ENCODE measurements at regions not wholly inside any gene's neighbourhood (a gene's known extent, or its start where the extent isn't known, plus 50 kb on each side); places are given as distances from the start of the nearest gene placed in this dataset.
"Not testable (repeated sequence)": the region's sequence is repeated elsewhere in the genome, so short reads cannot be mapped to it uniquely, and the experiment has no call there.

DNA sequence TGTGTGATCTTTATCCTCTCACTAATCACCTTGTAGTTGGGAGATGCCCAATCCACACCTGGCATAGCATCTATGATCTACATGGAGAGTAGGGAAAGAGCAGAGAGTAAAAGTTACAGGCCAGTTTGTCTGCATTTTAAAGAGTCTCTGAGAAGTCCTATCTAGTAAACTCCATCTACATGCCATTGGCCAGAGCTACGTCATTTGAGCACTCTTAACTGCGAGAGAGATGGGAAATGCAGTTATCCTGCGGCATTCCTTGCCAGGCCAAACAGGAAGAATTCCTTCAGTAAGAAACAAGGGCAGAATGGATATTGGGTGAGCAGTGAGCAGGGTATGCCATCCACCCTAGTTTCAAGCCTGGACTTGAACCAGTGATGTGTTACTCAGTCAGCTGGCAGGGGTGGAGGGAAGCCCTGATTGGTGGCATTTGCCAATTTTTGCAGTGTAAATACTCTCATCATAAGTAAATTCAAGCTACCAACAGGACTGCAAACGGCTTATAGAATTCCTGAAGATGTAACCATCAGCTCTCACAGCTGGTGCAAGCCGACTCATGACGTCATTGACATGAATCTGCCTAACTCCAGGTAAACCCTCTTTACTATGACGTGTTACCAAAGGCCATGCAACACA lies 156.8 kb upstream of the MSX2 start:
- POLR2A ChIA-PET: no interaction called here
- DNase-seq (no peak), ATAC-seq (ENCODE audit: low read depth) (no peak)
- Mint-ChIP-seq H3K4me1 (no peaks in the 10 kb centered on the region), H3K27me3 (no peaks in the 10 kb centered on the region), H3K9me3 (no peaks in the 10 kb centered on the region), H3K27ac (no peak overlapping the region), H3K4me3 (no peak overlapping the region), H3K36me3 (no peaks in the 10 kb centered on the region)

DNA sequence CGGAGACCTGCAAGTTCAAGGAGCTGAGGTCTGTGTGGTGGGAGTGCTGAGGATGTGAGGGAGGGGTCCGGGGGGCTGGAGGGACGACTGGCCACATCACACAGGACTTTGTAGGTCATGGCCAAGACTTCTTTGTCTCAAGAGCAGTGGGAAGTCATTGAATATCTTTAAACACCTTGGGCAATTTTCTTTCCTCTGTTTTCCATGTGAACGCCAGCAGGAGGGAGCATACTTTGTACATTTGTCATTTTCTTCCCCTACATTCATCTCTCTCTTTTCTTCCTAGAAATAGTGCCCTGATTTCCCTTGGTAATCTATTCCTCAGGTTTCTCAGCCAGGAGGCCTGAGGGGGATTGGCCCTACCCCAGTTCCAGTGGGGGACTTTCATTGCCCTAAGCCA lies 153.7 kb upstream of the MSX2 start:
- Mint-ChIP-seq H3K9me3 (no peaks in the 10 kb centered on the region), H3K27me3 (no peaks in the 10 kb centered on the region), H3K27ac (no peak overlapping the region), H3K36me3 (no peaks in the 10 kb centered on the region), H3K4me1 (no peaks in the 10 kb centered on the region), H3K4me3 (no peak overlapping the region)
- POLR2A ChIA-PET: no interaction called here
- no peak for ATAC-seq (ENCODE audit: low read depth)
- no peak for DNase-seq

DNA sequence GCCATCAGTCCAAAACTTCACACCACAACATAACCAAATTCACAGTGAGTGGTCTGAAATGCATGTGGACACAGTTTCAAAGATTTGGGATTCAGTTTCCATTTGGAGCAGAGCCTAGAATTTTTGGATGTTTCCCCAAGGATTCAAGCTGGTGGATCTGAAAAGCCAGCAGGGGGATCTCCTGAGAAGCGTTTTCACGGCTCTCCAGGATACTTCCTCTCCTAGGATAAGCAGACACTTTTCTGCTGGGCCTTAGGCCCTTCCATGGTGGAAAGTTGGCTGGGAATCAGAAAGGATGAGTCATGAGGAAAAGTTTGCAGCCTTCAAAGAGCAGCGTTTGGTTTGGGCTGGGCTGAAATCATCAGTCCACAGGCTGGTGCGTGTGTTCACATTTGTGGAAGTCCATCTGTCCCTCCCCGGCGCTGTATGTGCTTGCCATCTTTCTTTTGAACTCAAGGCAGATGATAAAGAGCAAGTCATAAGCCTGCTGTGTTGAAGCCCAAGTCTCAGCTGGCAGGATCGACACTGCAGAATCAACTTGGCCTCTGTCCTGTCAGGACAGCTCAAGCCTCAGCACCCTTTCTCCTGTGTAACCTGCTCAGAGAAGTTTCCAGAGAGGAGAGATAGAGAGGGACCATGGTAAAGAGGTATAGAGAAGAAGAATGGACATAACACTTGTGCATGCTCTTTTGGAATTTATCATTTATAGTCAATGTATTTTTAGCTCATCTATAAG lies 152.6 kb upstream of the MSX2 start:
- H3K4me3 Mint-ChIP-seq: no peak overlapping the region
- H3K27ac Mint-ChIP-seq: no peak overlapping the region
- H3K36me3 Mint-ChIP-seq: no peaks in the 10 kb centered on the region
- DNase-seq (no peak), ATAC-seq (ENCODE audit: low read depth) (no peak)
- no peaks in the 10 kb centered on the region for H3K9me3 Mint-ChIP-seq
- POLR2A ChIA-PET: no interaction called here
- H3K27me3 Mint-ChIP-seq: no peaks in the 10 kb centered on the region
- no peaks in the 10 kb centered on the region for H3K4me1 Mint-ChIP-seq

DNA sequence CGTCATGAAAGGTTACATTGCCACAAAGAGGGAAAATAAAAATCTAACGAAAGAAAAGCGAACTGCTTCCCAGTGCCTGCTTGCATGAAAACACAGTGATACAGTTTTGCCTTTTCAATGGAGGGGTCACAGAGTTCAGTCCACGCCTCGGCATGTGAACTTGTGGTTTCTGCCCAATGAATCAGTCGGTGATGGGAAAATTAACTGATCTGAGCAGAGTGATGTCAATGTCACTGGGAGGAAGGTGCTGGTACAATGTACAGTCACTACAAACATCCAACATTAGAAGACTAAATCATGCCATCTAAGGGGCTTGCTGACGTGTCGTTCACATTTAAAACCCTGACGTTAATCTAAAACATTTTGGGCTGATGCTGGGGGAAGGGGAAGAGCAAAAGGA lies 151.8 kb upstream of the MSX2 start:
- H3K36me3 Mint-ChIP-seq: no peaks in the 10 kb centered on the region
- H3K27me3 Mint-ChIP-seq: no peaks in the 10 kb centered on the region
- H3K9me3 Mint-ChIP-seq: no peaks in the 10 kb centered on the region
- no peaks in the 10 kb centered on the region for H3K4me1 Mint-ChIP-seq
- ATAC-seq (ENCODE audit: low read depth) (no peak), DNase-seq (no peak)
- H3K27ac Mint-ChIP-seq: no peak overlapping the region
- POLR2A ChIA-PET: no interaction called here
- H3K4me3 Mint-ChIP-seq: no peak overlapping the region

DNA sequence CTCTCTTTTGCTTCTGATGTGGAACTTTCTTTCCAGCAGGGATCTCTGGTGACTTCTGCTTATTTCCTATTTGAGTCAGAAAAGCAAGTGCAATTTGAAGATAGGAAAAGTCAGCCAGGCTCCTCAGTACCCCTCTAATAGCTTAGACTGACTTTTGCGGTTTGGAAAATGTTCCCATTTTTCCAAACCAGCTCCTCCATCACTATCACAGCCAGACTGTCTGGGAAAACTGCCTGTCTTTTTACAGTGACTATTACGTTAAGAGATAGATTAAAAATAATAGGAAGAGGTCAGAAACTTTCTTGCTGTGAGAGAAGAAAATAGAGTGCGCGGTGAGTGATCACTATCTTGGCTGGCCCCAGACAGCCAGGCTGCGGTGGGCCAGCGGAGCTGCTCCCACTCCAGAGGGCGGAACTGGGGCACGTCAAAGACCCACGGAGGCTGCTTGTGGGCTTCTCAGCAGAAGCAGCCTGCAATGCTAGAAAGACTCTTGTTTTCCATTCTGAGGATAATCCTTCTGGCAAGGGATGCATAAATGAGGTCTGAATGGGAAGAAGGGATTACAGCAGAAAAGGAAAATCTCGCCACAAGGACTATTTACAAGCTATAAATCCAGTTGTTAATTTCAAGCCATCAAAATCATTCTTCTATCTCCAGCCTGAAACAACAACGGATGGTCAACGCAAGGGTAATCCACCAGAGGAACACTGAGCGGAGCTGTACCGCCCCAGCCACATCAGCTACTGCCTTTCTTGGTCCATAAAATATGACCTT lies 151.0 kb upstream of the MSX2 start:
- no peaks in the 10 kb centered on the region for H3K4me1 Mint-ChIP-seq
- H3K27me3 Mint-ChIP-seq: no peaks in the 10 kb centered on the region
- no peak overlapping the region for H3K4me3 Mint-ChIP-seq
- DNase-seq: no peak
- ATAC-seq (ENCODE audit: low read depth): no peak
- H3K27ac Mint-ChIP-seq: no peak overlapping the region
- no peaks in the 10 kb centered on the region for H3K9me3 Mint-ChIP-seq
- H3K36me3 Mint-ChIP-seq: no peaks in the 10 kb centered on the region
- POLR2A ChIA-PET: no interaction called here

DNA sequence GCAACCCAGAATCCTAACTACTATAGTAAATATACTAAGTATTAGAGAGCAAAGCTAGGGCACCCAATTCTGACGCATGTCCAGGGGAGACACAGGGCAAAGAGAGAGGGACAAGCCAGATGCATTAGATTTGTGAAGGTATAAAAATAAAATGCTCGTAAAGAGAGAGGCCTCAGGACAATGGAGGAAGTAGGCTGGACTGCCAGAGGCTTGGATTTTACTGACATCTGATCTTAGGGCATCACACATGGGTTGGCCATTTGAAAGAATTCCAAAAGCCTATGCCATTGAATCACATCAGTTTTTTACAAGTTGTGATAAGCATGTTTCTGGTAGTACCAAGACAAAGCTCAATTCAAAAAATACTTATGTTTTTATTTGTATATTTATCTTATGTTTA lies 149.3 kb upstream of the MSX2 start:
- H3K36me3 Mint-ChIP-seq: no peaks in the 10 kb centered on the region
- H3K4me3 Mint-ChIP-seq: no peak overlapping the region
- ATAC-seq (ENCODE audit: low read depth) (no peak), DNase-seq (no peak)
- no peak overlapping the region for H3K27ac Mint-ChIP-seq
- H3K27me3 Mint-ChIP-seq: no peaks in the 10 kb centered on the region
- H3K4me1 Mint-ChIP-seq: no peaks in the 10 kb centered on the region
- POLR2A ChIA-PET: no interaction called here
- no peaks in the 10 kb centered on the region for H3K9me3 Mint-ChIP-seq

DNA sequence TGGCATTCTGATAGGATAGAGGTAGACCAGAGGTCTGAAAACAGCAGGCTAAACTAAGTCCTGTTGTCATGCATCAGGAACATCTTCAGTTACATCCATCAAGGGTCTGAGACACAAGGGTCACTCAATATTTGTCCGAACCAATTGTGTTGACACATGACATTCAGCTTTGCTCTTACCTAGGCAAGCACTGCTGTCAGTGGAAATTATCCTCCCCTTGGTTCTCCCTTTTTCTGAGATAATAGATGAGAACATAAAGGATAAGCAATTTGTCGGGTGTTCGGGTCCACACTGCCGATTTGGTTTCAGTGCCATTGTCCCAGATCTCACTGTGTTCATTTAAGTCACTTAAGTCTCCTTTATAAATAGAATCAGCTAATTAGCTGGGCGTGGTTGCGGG lies 148.3 kb upstream of the MSX2 start:
- ATAC-seq (ENCODE audit: low read depth): no peak
- Mint-ChIP-seq H3K27me3 (peaks cover 2% of the 10 kb centered on the region), H3K27ac (no peak overlapping the region), H3K4me3 (no peak overlapping the region), H3K36me3 (no peaks in the 10 kb centered on the region), H3K9me3 (no peaks in the 10 kb centered on the region), H3K4me1 (no peaks in the 10 kb centered on the region)
- POLR2A ChIA-PET: no interaction called here
- DNase-seq: no peak

DNA sequence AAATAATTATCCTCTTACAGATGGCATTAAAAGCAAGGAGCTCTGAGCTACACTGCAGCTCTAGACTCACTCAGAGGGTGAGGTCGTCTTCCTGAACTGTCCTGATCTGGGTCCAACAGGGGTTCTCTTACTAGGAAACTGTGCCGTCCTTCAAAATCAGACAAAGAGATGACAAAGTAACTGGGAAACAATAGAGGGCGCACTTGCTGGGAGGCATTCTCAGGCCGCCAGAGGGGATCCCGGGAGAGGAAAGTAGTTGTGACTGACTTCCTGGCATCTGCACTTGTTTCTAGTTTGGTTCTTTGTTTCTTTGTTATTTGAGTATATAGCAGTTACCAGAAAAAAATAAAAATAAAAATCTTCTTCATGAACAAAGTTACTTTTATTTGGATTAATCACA lies 142.9 kb upstream of the MSX2 start:
- Mint-ChIP-seq H3K36me3 (no peaks in the 10 kb centered on the region), H3K9me3 (peaks cover 6% of the 10 kb centered on the region), H3K27ac (no peak overlapping the region), H3K27me3 (peaks cover 2% of the 10 kb centered on the region), H3K4me1 (no peaks in the 10 kb centered on the region), H3K4me3 (no peak overlapping the region)
- POLR2A ChIA-PET: no interaction called here
- no peak for DNase-seq
- no peak for ATAC-seq (ENCODE audit: low read depth)

DNA sequence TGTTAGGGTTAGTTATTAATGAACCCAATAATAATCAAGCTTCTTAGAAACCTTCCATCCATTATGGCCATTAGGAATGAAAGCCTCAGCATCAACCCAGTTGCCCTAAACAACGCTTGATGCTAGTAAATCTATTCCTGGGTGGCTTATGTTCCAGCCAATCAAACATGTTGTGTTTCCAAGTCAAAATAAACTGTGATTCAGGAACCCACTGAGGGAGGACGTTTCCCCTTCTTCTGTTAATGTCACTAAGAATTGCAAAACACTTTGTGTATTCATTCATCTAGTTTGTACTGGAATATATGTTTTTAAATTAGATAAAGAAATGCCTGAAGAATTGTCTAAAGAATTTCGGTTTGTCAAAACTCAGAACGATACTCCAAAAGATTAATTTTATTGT lies 142.5 kb upstream of the MSX2 start:
- H3K4me3 Mint-ChIP-seq: no peak overlapping the region
- no peak for ATAC-seq (ENCODE audit: low read depth)
- peaks cover 2% of the 10 kb centered on the region for H3K27me3 Mint-ChIP-seq
- no peak for DNase-seq
- POLR2A ChIA-PET: no interaction called here
- H3K27ac Mint-ChIP-seq: no peak overlapping the region
- no peaks in the 10 kb centered on the region for H3K4me1 Mint-ChIP-seq
- no peaks in the 10 kb centered on the region for H3K36me3 Mint-ChIP-seq
- H3K9me3 Mint-ChIP-seq: peaks cover 7% of the 10 kb centered on the region

DNA sequence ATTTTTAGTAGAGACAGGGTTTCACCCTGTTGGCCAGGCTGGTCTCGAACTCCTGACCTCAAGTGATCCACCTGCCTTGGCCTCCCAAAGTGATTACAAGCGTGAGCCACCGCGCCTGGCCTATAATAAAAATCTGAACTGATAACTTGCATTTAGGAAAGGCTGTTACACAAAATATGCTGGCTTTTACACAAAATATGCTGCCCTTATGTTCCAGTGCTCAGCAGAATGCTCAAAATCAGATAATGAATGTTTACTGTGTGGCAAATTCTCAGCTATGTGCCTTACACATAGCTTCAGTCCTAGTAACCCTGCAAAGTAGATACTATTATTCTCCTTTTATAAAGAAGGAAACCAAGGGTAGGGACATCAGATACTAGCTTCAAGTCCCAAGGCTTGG lies 141.3 kb upstream of the MSX2 start:
- ATAC-seq (ENCODE audit: low read depth): no peak
- no peak overlapping the region for H3K27ac Mint-ChIP-seq
- H3K4me3 Mint-ChIP-seq: no peak overlapping the region
- H3K27me3 Mint-ChIP-seq: peaks cover 2% of the 10 kb centered on the region
- no peaks in the 10 kb centered on the region for H3K4me1 Mint-ChIP-seq
- POLR2A ChIA-PET: no interaction called here
- no peaks in the 10 kb centered on the region for H3K36me3 Mint-ChIP-seq
- DNase-seq: no peak
- H3K9me3 Mint-ChIP-seq: peaks cover 7% of the 10 kb centered on the region

DNA sequence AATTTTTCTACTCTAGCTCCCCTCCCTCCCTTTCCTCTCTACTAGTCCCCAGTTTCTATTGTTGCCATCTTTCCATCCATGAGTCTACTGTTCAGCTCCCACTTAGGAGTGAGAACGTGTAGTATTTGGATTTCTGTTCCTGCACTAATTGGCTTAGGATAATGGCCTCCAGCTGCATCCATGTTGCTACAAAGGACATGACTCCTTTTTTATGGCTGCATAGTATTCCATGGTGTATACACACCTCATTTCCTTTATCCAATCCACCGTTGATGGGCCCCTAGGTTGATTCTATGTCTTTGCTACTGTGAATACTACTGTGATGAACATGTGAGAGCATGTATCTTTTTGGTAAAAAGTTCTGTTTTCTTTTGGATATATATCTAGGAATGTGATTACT lies 138.9 kb upstream of the MSX2 start:
- Mint-ChIP-seq H3K4me1 (no peaks in the 10 kb centered on the region), H3K27ac (no peak overlapping the region), H3K4me3 (no peak overlapping the region), H3K27me3 (peaks cover under 1% of the 10 kb centered on the region), H3K36me3 (no peaks in the 10 kb centered on the region), H3K9me3 (peaks cover 7% of the 10 kb centered on the region)
- ATAC-seq (ENCODE audit: low read depth): no peak
- POLR2A ChIA-PET: no interaction called here
- no peak for DNase-seq

DNA sequence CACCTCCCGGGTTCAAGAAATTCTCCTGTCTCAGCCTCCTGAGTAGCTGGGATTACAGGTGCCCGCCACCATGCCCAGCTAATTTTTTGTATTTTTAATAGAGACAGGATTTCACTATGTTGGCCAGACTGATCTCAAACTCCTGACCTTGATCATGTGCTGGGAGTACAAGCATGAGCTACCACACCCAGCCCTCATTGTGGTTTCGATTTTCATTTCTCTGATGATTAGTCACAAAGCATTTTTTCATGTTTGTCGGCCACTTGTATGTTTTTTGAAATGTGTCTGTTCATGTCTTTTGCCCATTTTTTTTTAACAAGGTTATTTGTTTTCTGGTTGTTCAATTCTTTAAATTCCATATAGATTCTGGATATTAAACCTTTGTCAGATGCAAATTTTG lies 138.2 kb upstream of the MSX2 start:
- ATAC-seq (ENCODE audit: low read depth); POLR2A ChIA-PET; H3K9me3 Mint-ChIP-seq; H3K4me1 Mint-ChIP-seq; DNase-seq; H3K27me3 Mint-ChIP-seq; H3K4me3 Mint-ChIP-seq; H3K27ac Mint-ChIP-seq; H3K36me3 Mint-ChIP-seq: not testable (repeated sequence)

DNA sequence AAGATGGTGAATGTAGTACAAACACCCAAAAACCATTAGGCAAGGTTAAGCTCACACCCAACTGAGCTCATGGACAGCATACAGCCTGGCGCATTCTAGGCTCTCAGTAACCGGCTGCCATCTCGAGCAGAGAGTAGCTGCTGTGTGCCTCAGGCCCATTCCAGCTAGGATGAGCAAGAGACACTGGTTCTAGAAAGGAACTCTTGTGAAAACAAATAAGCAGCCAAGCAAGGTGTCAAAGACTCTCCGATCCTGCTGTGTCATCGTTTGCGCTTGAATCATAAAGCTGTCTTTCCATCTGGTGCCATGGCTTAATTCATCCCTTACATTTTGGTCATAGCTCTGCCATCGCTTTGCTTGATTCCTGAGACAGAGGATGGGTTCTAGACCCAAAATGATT lies 135.4 kb upstream of the MSX2 start:
- ATAC-seq (ENCODE audit: low read depth): no peak
- POLR2A ChIA-PET: no interaction called here

DNA sequence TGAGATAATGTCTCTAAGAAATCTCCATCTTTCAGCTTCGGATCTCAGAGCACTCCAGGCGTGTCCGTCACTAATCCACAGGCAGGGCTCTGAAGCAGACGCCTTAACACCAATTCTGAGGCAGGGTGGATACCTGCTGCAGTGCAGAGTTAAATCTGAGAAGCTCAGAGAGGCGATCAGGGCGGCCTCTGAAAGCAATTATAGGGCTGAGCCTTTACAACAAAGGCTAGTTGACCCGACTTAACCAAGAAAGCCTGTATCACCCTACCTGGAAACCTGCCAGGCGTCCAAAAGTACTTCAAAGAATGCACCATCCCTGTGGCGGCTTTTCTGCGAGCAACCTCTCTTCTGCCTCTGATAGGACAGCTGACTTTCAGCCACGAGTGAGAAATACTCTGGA lies 134.8 kb upstream of the MSX2 start:
- H3K27me3 Mint-ChIP-seq: no peaks in the 10 kb centered on the region
- H3K9me3 Mint-ChIP-seq: peaks cover 7% of the 10 kb centered on the region
- H3K4me1 Mint-ChIP-seq: no peaks in the 10 kb centered on the region
- no peak overlapping the region for H3K4me3 Mint-ChIP-seq
- no peak for ATAC-seq (ENCODE audit: low read depth)
- no peaks in the 10 kb centered on the region for H3K36me3 Mint-ChIP-seq
- H3K27ac Mint-ChIP-seq: no peak overlapping the region
- POLR2A ChIA-PET: no interaction called here
- no peak for DNase-seq

More for the DNA sequence above, 135.4 kb upstream of the MSX2 start:
- H3K27me3 Mint-ChIP-seq: no peaks in the 10 kb centered on the region
- H3K9me3 Mint-ChIP-seq: peaks cover 7% of the 10 kb centered on the region
- no peaks in the 10 kb centered on the region for H3K4me1 Mint-ChIP-seq
- H3K36me3 Mint-ChIP-seq: no peaks in the 10 kb centered on the region
- DNase-seq: no peak
- no peak overlapping the region for H3K27ac Mint-ChIP-seq
- H3K4me3 Mint-ChIP-seq: no peak overlapping the region

All from activated naive CD8-positive, alpha-beta T cell treated with anti-CD3 and anti-CD28 coated beads, Interleukin-2, amount 10 ng/mL, durations not matched to agents 7 days and 5 days (primary cell).